ENCODE measurements at regions not wholly inside any gene's neighbourhood (a gene's known extent, or its start where the extent isn't known, plus 50 kb on each side); places are given as distances from the start of the nearest gene placed in this dataset.

DNA sequence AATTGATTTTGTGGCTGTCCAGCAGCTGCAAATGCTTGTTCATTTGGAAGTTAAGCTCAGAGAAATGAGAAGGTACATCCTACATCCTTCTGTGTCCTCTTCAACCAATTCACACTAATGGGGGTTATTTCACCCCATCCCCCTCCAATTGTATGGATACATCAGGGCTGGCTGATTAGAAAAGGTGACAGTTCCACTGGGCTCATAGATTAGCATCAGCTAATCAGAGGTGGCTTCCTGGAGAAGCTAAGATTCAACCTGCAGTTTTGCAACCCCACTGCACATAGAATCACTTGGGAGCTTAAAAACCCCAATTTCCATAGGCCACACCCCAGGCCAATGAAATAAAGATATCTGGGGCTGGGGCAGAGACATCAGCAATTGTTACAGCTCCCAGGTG lies 217.7 kb upstream of the TLE3 start:
- no peak overlapping the region for H3K4me2 ChIP-seq
- H3K9me3 ChIP-seq (ENCODE audit: low read depth): no peaks in the 10 kb centered on the region
- H3K27me3 ChIP-seq: no peaks in the 10 kb centered on the region
- no peak overlapping the region for H2AFZ ChIP-seq
- no peaks in the 10 kb centered on the region for H3K9me2 ChIP-seq (replicated peaks; ENCODE audit: insufficient read depth)
- peaks cover 18% of the 10 kb centered on the region for H3K4me1 ChIP-seq (ENCODE audit: insufficient read depth)
- H3K4me3 ChIP-seq: no peak overlapping the region
- TF ChIP-seq EZH2 (IDR thresholded peaks at IDR 0.05; ENCODE audit: borderline replicate concordance) (no peak), EZH2phosphoT487 (IDR thresholded peaks at IDR 0.05; ENCODE audit: low read depth, severe bottlenecking, unreplicated experiment) (no peak), CTCF (IDR thresholded peaks at IDR 0.05; ENCODE audit: poor library complexity) (no peak)
- no peaks in the 10 kb centered on the region for H4K20me1 ChIP-seq (ENCODE audit: insufficient read depth, poor library complexity, severe bottlenecking)
- no peaks in the 10 kb centered on the region for H3K36me3 ChIP-seq (replicated peaks; ENCODE audit: insufficient read depth, low read depth)
- H3K79me2 ChIP-seq: no peaks in the 10 kb centered on the region
- DNase-seq (ENCODE audit: low spot score): no peak
- H3K27ac ChIP-seq: no peak overlapping the region

GRCh38 chr15:70314688-70315087 lies 217.0 kb upstream of the TLE3 start:
- Histone ChIP-seq H3K9me3 (ENCODE audit: low read depth) (no peaks in the 10 kb centered on the region), H3K4me3 (no peak overlapping the region), H3K4me2 (no peak overlapping the region), H3K79me2 (no peaks in the 10 kb centered on the region), H4K20me1 (ENCODE audit: insufficient read depth, poor library complexity, severe bottlenecking) (no peaks in the 10 kb centered on the region), H3K4me1 (ENCODE audit: insufficient read depth) (peaks cover 13% of the 10 kb centered on the region), H3K36me3 (replicated peaks; ENCODE audit: insufficient read depth, low read depth) (no peaks in the 10 kb centered on the region), H3K27ac (no peak overlapping the region), H3K9me2 (replicated peaks; ENCODE audit: insufficient read depth) (no peaks in the 10 kb centered on the region), H3K27me3 (no peaks in the 10 kb centered on the region), H2AFZ (no peak overlapping the region)
- 81% methylated on average over 3 of the region's 3 CpGs for WGBS (ENCODE audit: low lambda C conversion rate, missing lambda C conversion rate)
- TF ChIP-seq EZH2 (IDR thresholded peaks at IDR 0.05; ENCODE audit: borderline replicate concordance) (no peak), EZH2phosphoT487 (IDR thresholded peaks at IDR 0.05; ENCODE audit: low read depth, severe bottlenecking, unreplicated experiment) (no peak), CTCF (IDR thresholded peaks at IDR 0.05; ENCODE audit: poor library complexity) (no peak)
- DNase-seq (ENCODE audit: low spot score): no peak

DNA sequence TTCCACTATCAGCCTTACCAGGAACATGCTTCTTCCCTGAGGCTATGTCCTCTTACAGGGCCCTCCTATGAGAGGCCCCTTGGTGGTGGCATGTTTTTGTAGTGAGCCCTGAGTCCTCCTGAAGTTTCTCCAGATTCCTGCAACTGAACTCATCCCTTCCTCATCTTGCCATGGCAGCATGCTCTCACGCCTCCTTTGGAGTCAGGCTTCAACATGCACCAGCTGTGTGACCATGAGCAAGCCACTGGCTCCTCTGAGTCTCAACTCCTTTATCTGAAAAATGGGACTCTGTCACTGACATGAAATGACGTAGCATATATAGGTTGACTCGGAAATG lies 216.3 kb upstream of the TLE3 start:
- no peak overlapping the region for H3K27ac ChIP-seq
- H4K20me1 ChIP-seq (ENCODE audit: insufficient read depth, poor library complexity, severe bottlenecking): no peaks in the 10 kb centered on the region
- no peak overlapping the region for H3K4me3 ChIP-seq
- no peaks in the 10 kb centered on the region for H3K9me3 ChIP-seq (ENCODE audit: low read depth)
- 88% methylated on average over 3 of the region's 3 CpGs for WGBS (ENCODE audit: low lambda C conversion rate, missing lambda C conversion rate)
- peaks cover 7% of the 10 kb centered on the region for H3K4me1 ChIP-seq (ENCODE audit: insufficient read depth)
- H3K4me2 ChIP-seq: no peak overlapping the region
- no peaks in the 10 kb centered on the region for H3K36me3 ChIP-seq (replicated peaks; ENCODE audit: insufficient read depth, low read depth)
- no peak for DNase-seq (ENCODE audit: low spot score)
- no peaks in the 10 kb centered on the region for H3K79me2 ChIP-seq
- no peaks in the 10 kb centered on the region for H3K9me2 ChIP-seq (replicated peaks; ENCODE audit: insufficient read depth)
- TF ChIP-seq EZH2phosphoT487 (IDR thresholded peaks at IDR 0.05; ENCODE audit: low read depth, severe bottlenecking, unreplicated experiment) (no peak), CTCF (IDR thresholded peaks at IDR 0.05; ENCODE audit: poor library complexity) (no peak), EZH2 (IDR thresholded peaks at IDR 0.05; ENCODE audit: borderline replicate concordance) (no peak)
- no peaks in the 10 kb centered on the region for H3K27me3 ChIP-seq
- H2AFZ ChIP-seq: no peak overlapping the region

All from hepatocyte (in vitro differentiated cells).